Fibroblast of villous mesenchyme (primary cell): ENCODE measurements at regions not wholly inside any gene's neighbourhood (a gene's known extent, or its start where the extent isn't known, plus 50 kb on each side); places are given as distances from the start of the nearest gene placed in this dataset.
"Not testable (repeated sequence)": the region's sequence is repeated elsewhere in the genome, so short reads cannot be mapped to it uniquely, and the experiment has no call there.

Experiments used
- DNase-seq: peaks from one replicate; pipeline ENCODE4 v3.0.0-alpha.2; 2010; ENCODE audit warnings: low read depth
- H3K4me3 ChIP-seq: 2 replicates; pipeline ENCODE4 v1.5.1; 2011; ENCODE audit warnings: low read depth, mild to moderate bottlenecking, low read length
- CTCF ChIP-seq: IDR thresholded peaks from 2 replicates; pipeline ENCODE4 v1.5.1; 2012; ENCODE audit warnings: low read depth, mild to moderate bottlenecking, low read length; ENCODE audit not compliant: insufficient read depth

- no peak for TF ChIP-seq CTCF
- DNase-seq: no peak
- H3K4me3 ChIP-seq: no peak overlapping the region
Observed at GRCh38 chr3:148554367-148554766, 143.3 kb upstream of the AGTR1 start.

GRCh38 chr3:148556664-148557063 is 141.0 kb upstream of the AGTR1 start:
- H3K4me3 ChIP-seq: no peak overlapping the region
- TF ChIP-seq CTCF: no peak
- no peak for DNase-seq

- not testable (repeated sequence) for DNase-seq, H3K4me3 ChIP-seq
Observed at GRCh38 chr3:148577579-148577978, 120.1 kb upstream of the AGTR1 start.

GRCh38 chr3:148582126-148582525 is 115.6 kb upstream of the AGTR1 start:
- TF ChIP-seq CTCF: no peak
- no peak overlapping the region for H3K4me3 ChIP-seq
- no peak for DNase-seq

- no peak overlapping the region for H3K4me3 ChIP-seq
- TF ChIP-seq CTCF: no peak
- DNase-seq: no peak
Observed at GRCh38 chr3:148583793-148584192, 113.9 kb upstream of the AGTR1 start.

GRCh38 chr3:148584438-148584837 is 113.3 kb upstream of the AGTR1 start:
- H3K4me3 ChIP-seq: no peak overlapping the region

GRCh38 chr3:148585671-148586379 is 111.9 kb upstream of the AGTR1 start:
- DNase-seq: no peak
- no peak overlapping the region for H3K4me3 ChIP-seq
- no peak for TF ChIP-seq CTCF

More at GRCh38 chr3:148584438-148584837, 113.3 kb upstream of the AGTR1 start:
- no peak for DNase-seq
- no peak for TF ChIP-seq CTCF
